ENCODE measurements at regions not wholly inside any gene's neighbourhood (a gene's known extent, or its start where the extent isn't known, plus 50 kb on each side); places are given as distances from the start of the nearest gene placed in this dataset.
"Not testable (repeated sequence)": the region's sequence is repeated elsewhere in the genome, so short reads cannot be mapped to it uniquely, and the experiment has no call there.

DNA sequence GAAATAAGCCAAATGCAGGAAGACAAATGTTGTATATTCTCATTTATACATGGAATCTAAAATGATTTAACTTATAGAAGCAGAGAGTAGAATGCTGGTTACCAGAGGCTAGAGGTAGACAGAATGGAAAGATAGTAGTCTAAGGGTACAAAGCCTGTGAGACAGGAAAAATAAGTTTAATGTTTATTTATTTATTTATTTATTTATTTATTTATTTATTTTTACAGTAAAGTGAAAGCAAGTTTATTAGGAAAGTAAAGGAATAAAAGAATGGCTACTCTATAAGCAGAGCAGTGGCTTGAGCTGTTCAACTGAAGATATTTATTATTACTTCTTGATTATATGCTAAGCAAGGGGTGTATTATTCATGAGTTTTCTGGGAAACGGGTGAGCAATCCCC lies 203.2 kb downstream of the LAS1L start:
- no peak for TF ChIP-seq CTCF (IDR thresholded peaks at IDR 0.05; ENCODE audit: low read depth, low read length)

GRCh38 chrX:65300104-65300809 lies 234.3 kb downstream of the LAS1L start:
- no peak for TF ChIP-seq CTCF (IDR thresholded peaks at IDR 0.05; ENCODE audit: low read depth, low read length)
- no peak for DNase-seq (ENCODE audit: extremely low read depth, low read depth)

More for the DNA sequence above, 203.2 kb downstream of the LAS1L start:
- no peak for DNase-seq (ENCODE audit: extremely low read depth, low read depth)

DNA sequence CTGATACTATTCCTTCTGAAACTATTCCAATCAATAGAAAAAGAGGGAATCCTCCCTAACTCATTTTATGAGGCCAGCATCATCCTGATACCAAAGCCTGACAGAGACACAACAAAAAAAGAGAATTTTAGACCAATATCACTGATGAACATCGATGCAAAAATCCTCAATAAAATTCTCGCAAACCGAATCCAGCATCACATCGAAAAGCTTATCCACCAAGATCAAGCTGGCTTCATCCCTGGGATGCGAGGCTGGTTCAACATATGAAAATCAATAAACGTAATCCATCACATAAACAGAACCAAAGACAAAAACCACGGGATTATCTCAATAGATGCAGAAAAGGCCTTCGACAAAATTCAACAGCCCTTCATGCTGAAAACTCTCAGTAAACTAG lies 251.7 kb downstream of the LAS1L start:
- not testable (repeated sequence) for DNase-seq (ENCODE audit: extremely low read depth, low read depth)

GRCh38 chrX:65273152-65273551 lies 261.4 kb downstream of the LAS1L start:
- no peak for DNase-seq (ENCODE audit: extremely low read depth, low read depth)
- no peak for TF ChIP-seq CTCF (IDR thresholded peaks at IDR 0.05; ENCODE audit: low read depth, low read length)

DNA sequence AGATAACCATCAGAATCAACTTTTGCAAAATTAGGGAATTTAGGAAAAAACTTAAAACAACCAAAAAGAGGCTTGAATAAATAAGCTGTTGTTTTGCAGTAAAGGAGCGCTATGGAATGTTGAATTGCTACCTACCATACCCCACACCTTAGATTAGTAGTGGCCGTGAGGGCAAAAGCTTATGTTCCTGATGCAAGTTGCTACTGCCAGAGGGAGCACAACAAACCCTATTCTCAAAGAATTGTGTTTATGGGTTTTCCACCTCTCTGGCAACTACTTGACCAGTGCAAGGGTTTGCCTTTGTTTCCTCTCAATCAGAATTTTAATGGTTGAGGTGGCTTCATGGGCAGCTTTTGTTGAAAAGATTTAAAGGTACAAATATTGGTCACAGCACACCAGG lies 268.1 kb downstream of the LAS1L start:
- DNase-seq (ENCODE audit: extremely low read depth, low read depth): no peak
- TF ChIP-seq CTCF (IDR thresholded peaks at IDR 0.05; ENCODE audit: low read depth, low read length): no peak

- no peak for TF ChIP-seq CTCF (IDR thresholded peaks at IDR 0.05; ENCODE audit: low read depth, low read length)
- DNase-seq (ENCODE audit: extremely low read depth, low read depth): no peak
These were observed 277.6 kb upstream of the ZC4H2 start for GRCh38 chrX:65253817-65254216.

GRCh38 chrX:65241059-65241721 lies 264.9 kb upstream of the ZC4H2 start:
- TF ChIP-seq CTCF (IDR thresholded peaks at IDR 0.05; ENCODE audit: low read depth, low read length): no peak
- DNase-seq (ENCODE audit: extremely low read depth, low read depth): no peak

- no peak for TF ChIP-seq CTCF (IDR thresholded peaks at IDR 0.05; ENCODE audit: low read depth, low read length)
- no peak for DNase-seq (ENCODE audit: extremely low read depth, low read depth)
These were observed 227.3 kb upstream of the ZC4H2 start for GRCh38 chrX:65203545-65203944.

All from AG09319 (cell line).